H9 (cell line): ENCODE measurements at regions not wholly inside any gene's neighbourhood (a gene's known extent, or its start where the extent isn't known, plus 50 kb on each side); places are given as distances from the start of the nearest gene placed in this dataset.

Experiments used
- DNase-seq: peaks from one replicate; pipeline ENCODE4 v3.0.0-alpha.2; 2017
- H2AFZ ChIP-seq: one replicate; pipeline ENCODE4 v1.6.1; 2013; ENCODE audit warnings: mild to moderate bottlenecking, low read length, control low read depth, moderate library complexity
- H2AK5ac ChIP-seq: 2 replicates; pipeline ENCODE4 v1.6.1; 2013; ENCODE audit warnings: low read length, control low read depth, mixed read lengths; ENCODE audit not compliant: insufficient read length
- H2BK120ac ChIP-seq: one replicate; pipeline ENCODE4 v1.6.1; 2013; ENCODE audit warnings: low read depth, mild to moderate bottlenecking, low read length, control low read depth, inconsistent platforms; ENCODE audit not compliant: poor library complexity, severe bottlenecking
- H2BK12ac ChIP-seq: 2 replicates; pipeline ENCODE4 v1.6.1; 2013; ENCODE audit warnings: low read length, control low read depth, mixed read lengths, low read depth; ENCODE audit not compliant: insufficient read length
- H2BK15ac ChIP-seq: 2 replicates; pipeline ENCODE4 v1.6.1; 2013; ENCODE audit warnings: low read depth, low read length, control low read depth
- H2BK20ac ChIP-seq: one replicate; pipeline ENCODE4 v1.6.1; 2013; ENCODE audit warnings: low read depth, mild to moderate bottlenecking, low read length, control low read depth, inconsistent platforms; ENCODE audit not compliant: poor library complexity, severe bottlenecking
- H2BK5ac ChIP-seq: 2 replicates; pipeline ENCODE4 v1.6.1; 2013; ENCODE audit warnings: low read length, control low read depth, mixed read lengths; ENCODE audit not compliant: insufficient read length
- H3K14ac ChIP-seq: 2 replicates; pipeline ENCODE4 v1.6.1; 2013; ENCODE audit warnings: low read length, control low read depth; ENCODE audit not compliant: insufficient read depth
- H3K18ac ChIP-seq: 2 replicates; pipeline ENCODE4 v1.6.1; 2013; ENCODE audit warnings: low read depth, mild to moderate bottlenecking, mixed read lengths, low read length, control low read depth; ENCODE audit not compliant: insufficient read length
- H3K23ac ChIP-seq: 2 replicates; pipeline ENCODE4 v1.6.1; 2013; ENCODE audit warnings: low read length, control low read depth, mixed read lengths, low read depth; ENCODE audit not compliant: insufficient read length
- H3K23me2 ChIP-seq: 2 replicates; pipeline ENCODE4 v1.6.1; 2013; ENCODE audit warnings: low read depth, mild to moderate bottlenecking, mixed read lengths, low read length, control low read depth; ENCODE audit not compliant: insufficient read length, poor library complexity, severe bottlenecking
- H3K27ac ChIP-seq: 2 replicates; pipeline ENCODE4 v1.5.1; 2013; ENCODE audit warnings: low read length, control low read depth, mixed read lengths, low read depth; ENCODE audit not compliant: insufficient read length
- H3K27me3 ChIP-seq: 2 replicates; pipeline ENCODE4 v1.6.1; 2013; ENCODE audit warnings: low read length, control low read depth, inconsistent platforms; ENCODE audit not compliant: insufficient read depth
- H3K4ac ChIP-seq: 2 replicates; pipeline ENCODE4 v1.6.1; 2013; ENCODE audit warnings: low read depth, mild to moderate bottlenecking, control low read depth, inconsistent platforms, low read length, moderate library complexity
- H3K4me1 ChIP-seq: 2 replicates; pipeline ENCODE4 v1.6.1; 2013; ENCODE audit warnings: low read length, control low read depth, inconsistent platforms; ENCODE audit not compliant: insufficient read depth
- H3K4me2 ChIP-seq: 2 replicates; pipeline ENCODE4 v1.6.1; 2013; ENCODE audit warnings: low read length, control low read depth, mixed read lengths; ENCODE audit not compliant: insufficient read length, insufficient read depth
- H3K56ac ChIP-seq: 2 replicates; pipeline ENCODE4 v1.6.1; 2013; ENCODE audit warnings: low read depth, mild to moderate bottlenecking, mixed read lengths, low read length, control low read depth; ENCODE audit not compliant: insufficient read length
- H3K79me1 ChIP-seq: 2 replicates; pipeline ENCODE4 v1.6.1; 2013; ENCODE audit warnings: low read depth, mild to moderate bottlenecking, moderate library complexity, low read length, control low read depth, inconsistent platforms; ENCODE audit not compliant: insufficient read depth, poor library complexity, severe bottlenecking
- H3K79me2 ChIP-seq: 2 replicates; pipeline ENCODE4 v1.6.1; 2013; ENCODE audit warnings: low read length, control low read depth, inconsistent platforms; ENCODE audit not compliant: insufficient read depth
- H3K9ac ChIP-seq: 2 replicates; pipeline ENCODE4 v1.6.1; 2013; ENCODE audit warnings: low read length, control low read depth, mixed read lengths; ENCODE audit not compliant: insufficient read length; ENCODE audit errors: extremely low read depth
- H3K9me3 ChIP-seq: one replicate; pipeline ENCODE4 v1.6.1; 2013; ENCODE audit warnings: low read depth, low read length, inconsistent platforms; ENCODE audit not compliant: control insufficient read depth
- H3T11ph ChIP-seq: one replicate; pipeline ENCODE4 v1.6.1; 2013; ENCODE audit warnings: mild to moderate bottlenecking, low read length, control low read depth, inconsistent platforms
- H4K20me1 ChIP-seq: one replicate; pipeline ENCODE4 v1.6.1; 2013; ENCODE audit not compliant: control insufficient read depth, insufficient read length, insufficient read depth
- H4K5ac ChIP-seq: 2 replicates; pipeline ENCODE4 v1.6.1; 2013; ENCODE audit warnings: low read depth, mild to moderate bottlenecking, mixed read lengths, low read length, control low read depth; ENCODE audit not compliant: insufficient read length
- H4K8ac ChIP-seq: replicated peaks from 2 replicates; pipeline ENCODE4 v1.6.1; 2013; ENCODE audit warnings: low read length, control low read depth, mixed read lengths, low read depth; ENCODE audit not compliant: insufficient read length
- H4K91ac ChIP-seq: 2 replicates; pipeline ENCODE4 v1.6.1; 2013; ENCODE audit warnings: low read depth, mild to moderate bottlenecking, moderate library complexity, mixed read lengths, low read length, control low read depth; ENCODE audit not compliant: insufficient read length
- H3K27ac Mint-ChIP-seq, 3 experiments: 2 replicates in 2 of 3; 3 replicates in 1 of 3; pipeline ENCODE4 v1.8.0; 2020 to 2021; ENCODE audit warnings: mixed read lengths in 3 of 3, mild to moderate bottlenecking in 1 of 3, moderate library complexity in 1 of 3
- H3K27me3 Mint-ChIP-seq: 2 replicates; pipeline ENCODE4 v1.8.0; 2021; ENCODE audit warnings: low read depth, mild to moderate bottlenecking, moderate library complexity, mixed read lengths
- H3K36me3 Mint-ChIP-seq, 3 experiments: 2 replicates in 2 of 3; 3 replicates in 1 of 3; pipeline ENCODE4 v1.8.0; 2020 to 2021; ENCODE audit warnings: low read depth in 3 of 3, mixed read lengths in 3 of 3; ENCODE audit not compliant: insufficient read depth in 1 of 3
- H3K4me1 Mint-ChIP-seq, 2 experiments: 2 replicates each; pipeline ENCODE4 v1.8.0; 2020; ENCODE audit warnings: mixed read lengths in 2 of 2
- H3K4me3 Mint-ChIP-seq, 2 experiments: 2 replicates in 1 of 2; 3 replicates in 1 of 2; pipeline ENCODE4 v1.8.0; 2020 to 2021; ENCODE audit warnings: mild to moderate bottlenecking in 2 of 2, mixed read lengths in 2 of 2, moderate library complexity in 1 of 2
- H3K9me3 Mint-ChIP-seq, 2 experiments: 2 replicates in 1 of 2; 3 replicates in 1 of 2; pipeline ENCODE4 v1.8.0; 2020; ENCODE audit warnings: mild to moderate bottlenecking in 2 of 2, mixed read lengths in 2 of 2, moderate library complexity in 1 of 2
- WGBS: extraction: QIAGEN DNeasy Blood & Tissue Kit; methylation state at CpG from one replicate; pipeline ENCODE4 v1.1.7; 2013; ENCODE audit warnings: missing lambda C conversion rate, low lambda C conversion rate, mixed read lengths; ENCODE audit not compliant: insufficient read length; ENCODE audit errors: extremely low coverage; 5-methylcytosine and 5-hydroxymethylcytosine counted together
- TF ChIP-seq, protein P1 (sequence below): fragments of 200-600 bp; sonication (generic); conservative IDR thresholded peaks from 3 replicates; pipeline ENCODE4 v1.8.0; 2021; ENCODE audit warnings: antibody characterized with exemption, mild to moderate bottlenecking

DNA sequence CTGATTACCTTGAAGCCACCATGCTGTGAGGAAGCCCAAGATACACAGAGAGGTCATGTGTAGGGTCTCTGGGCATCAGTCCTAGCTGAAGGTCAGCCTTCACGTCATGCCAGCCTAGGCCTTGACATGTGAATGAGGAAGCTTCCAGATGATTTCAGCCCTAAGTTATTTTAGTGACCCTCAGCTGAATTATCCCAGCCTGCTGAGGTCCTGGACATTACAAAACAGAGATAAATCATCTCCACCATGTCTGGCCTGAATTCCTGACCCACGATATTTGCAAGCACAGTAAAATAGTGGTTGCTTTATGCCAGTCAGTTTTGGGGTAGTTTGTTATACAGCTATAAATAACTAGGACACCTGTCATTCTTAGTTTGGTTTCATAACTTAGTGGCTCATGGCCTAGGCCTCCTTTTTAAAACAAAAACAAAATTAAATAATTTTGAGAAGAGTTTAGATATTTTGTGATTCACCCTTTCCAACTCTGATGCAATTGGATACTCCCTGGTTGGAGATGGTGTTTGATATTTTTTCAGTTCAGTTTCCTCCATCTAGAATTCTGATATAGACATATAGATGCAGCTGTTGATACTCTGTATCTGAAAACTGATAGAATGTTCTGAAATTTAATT, 571.3 kb upstream of the CLINT1 start:
- no peak overlapping the region for H3K9ac ChIP-seq
- H3K4me1 ChIP-seq = no peaks in the 10 kb centered on the region
- H3K79me2 ChIP-seq = no peaks in the 10 kb centered on the region
- H3K27ac Mint-ChIP-seq = no peak overlapping the region
- H3K27me3 ChIP-seq = no peaks in the 10 kb centered on the region
- H3K18ac ChIP-seq = no peak overlapping the region
- no peak overlapping the region for H3K56ac ChIP-seq
- TF ChIP-seq, protein P1, sequence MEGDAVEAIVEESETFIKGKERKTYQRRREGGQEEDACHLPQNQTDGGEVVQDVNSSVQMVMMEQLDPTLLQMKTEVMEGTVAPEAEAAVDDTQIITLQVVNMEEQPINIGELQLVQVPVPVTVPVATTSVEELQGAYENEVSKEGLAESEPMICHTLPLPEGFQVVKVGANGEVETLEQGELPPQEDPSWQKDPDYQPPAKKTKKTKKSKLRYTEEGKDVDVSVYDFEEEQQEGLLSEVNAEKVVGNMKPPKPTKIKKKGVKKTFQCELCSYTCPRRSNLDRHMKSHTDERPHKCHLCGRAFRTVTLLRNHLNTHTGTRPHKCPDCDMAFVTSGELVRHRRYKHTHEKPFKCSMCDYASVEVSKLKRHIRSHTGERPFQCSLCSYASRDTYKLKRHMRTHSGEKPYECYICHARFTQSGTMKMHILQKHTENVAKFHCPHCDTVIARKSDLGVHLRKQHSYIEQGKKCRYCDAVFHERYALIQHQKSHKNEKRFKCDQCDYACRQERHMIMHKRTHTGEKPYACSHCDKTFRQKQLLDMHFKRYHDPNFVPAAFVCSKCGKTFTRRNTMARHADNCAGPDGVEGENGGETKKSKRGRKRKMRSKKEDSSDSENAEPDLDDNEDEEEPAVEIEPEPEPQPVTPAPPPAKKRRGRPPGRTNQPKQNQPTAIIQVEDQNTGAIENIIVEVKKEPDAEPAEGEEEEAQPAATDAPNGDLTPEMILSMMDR = no peak
- no peak overlapping the region for H3T11ph ChIP-seq
- no peak overlapping the region for H2BK12ac ChIP-seq
- H3K4me2 ChIP-seq = no peak overlapping the region
- H2BK5ac ChIP-seq = no peak overlapping the region
- no peak overlapping the region for H2BK20ac ChIP-seq
- no peaks in the 10 kb centered on the region for H4K20me1 ChIP-seq
- H3K27me3 Mint-ChIP-seq = no peaks in the 10 kb centered on the region; the same call in 1 of the 2 replicates
- no peaks in the 10 kb centered on the region for H3K9me3 ChIP-seq
- H3K4ac ChIP-seq = no peak overlapping the region
- H2AFZ ChIP-seq = no peak overlapping the region
- WGBS = no CpG with 5 or more reads among the region's 2 CpGs
- no peaks in the 10 kb centered on the region for H3K79me1 ChIP-seq
- no peak overlapping the region for H4K8ac ChIP-seq
- H2BK15ac ChIP-seq = no peak overlapping the region; the same call in 1 of the 2 replicates
- no peak overlapping the region for H4K5ac ChIP-seq
- H2BK120ac ChIP-seq = no peak overlapping the region
- H3K23ac ChIP-seq = no peak overlapping the region
- no peak overlapping the region for H3K27ac ChIP-seq
- no peak overlapping the region for H3K4me3 Mint-ChIP-seq
- H4K91ac ChIP-seq = no peak overlapping the region
- H3K23me2 ChIP-seq = no peaks in the 10 kb centered on the region
- no peaks in the 10 kb centered on the region; a peak in 1 of 5 replicates for H3K9me3 Mint-ChIP-seq
- no peak overlapping the region for H3K14ac ChIP-seq
- H2AK5ac ChIP-seq = no peak overlapping the region
- no peak for DNase-seq
- no peaks in the 10 kb centered on the region for H3K4me1 Mint-ChIP-seq
- no peaks in the 10 kb centered on the region; a peak in 1 of 7 replicates for H3K36me3 Mint-ChIP-seq
